CMK (cell line): ENCODE measurements at regions not wholly inside any gene's neighbourhood (a gene's known extent, or its start where the extent isn't known, plus 50 kb on each side); places are given as distances from the start of the nearest gene placed in this dataset.

Experiments
- DNase-seq: peaks from one replicate; pipeline ENCODE4 v3.0.0-alpha.2; 2010; ENCODE audit warnings: low read depth

GRCh38 chrX:79645749-79646148 is 278.6 kb upstream of the ITM2A start:
- DNase-seq, result no peak

GRCh38 chrX:79631526-79631925 is 264.4 kb upstream of the ITM2A start:
- no peak for DNase-seq

DNA sequence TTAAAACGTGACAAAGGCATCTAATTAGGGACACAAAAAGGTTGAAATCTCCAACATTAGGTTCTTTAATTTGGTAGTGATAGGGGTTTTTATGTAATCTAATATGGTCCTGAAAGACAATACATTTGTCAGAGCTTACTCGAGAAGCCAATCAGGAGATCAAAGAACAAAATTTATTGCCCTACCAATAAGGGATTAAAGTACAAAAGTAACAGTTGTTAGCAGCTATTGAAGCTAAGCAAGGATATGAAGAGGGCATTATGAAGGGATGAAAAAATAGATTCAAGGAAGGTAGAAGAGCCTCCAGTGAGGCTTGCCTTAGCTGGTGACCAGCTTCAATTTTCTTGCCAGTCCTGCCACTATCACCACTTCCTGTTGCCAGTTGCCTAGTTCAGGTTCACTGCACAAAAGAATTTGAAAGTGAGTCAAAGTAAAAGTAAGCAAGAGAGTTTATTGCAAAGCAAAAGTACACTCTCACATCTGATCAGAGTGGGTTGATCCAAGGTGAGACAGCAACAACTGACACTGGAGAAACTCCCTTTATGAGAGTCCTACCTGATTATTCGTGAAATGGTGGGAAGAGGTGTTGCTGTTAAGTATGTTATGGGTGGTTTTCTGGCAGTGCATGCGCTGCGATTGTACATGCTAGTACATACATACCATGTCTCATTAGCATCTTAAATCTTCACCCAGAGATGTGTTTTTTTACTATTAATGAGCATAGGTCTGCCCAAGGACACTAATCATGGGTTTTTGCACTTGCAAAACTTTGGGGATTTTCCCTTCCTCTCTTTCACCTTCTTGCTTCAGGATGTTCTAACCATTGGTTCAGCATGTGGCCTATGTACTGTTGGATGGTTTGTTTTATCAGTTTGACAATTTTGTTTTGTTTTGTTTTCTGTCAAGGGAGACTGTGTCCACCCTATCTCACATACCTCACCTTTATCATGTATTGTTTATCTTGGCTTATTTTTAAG is 263.2 kb upstream of the ITM2A start:
- DNase-seq, result no peak

GRCh38 chrX:79623098-79623762 is 256.1 kb upstream of the ITM2A start:
- no peak for DNase-seq

GRCh38 chrX:79618280-79618679 is 251.1 kb upstream of the ITM2A start:
- DNase-seq, result no peak

DNA sequence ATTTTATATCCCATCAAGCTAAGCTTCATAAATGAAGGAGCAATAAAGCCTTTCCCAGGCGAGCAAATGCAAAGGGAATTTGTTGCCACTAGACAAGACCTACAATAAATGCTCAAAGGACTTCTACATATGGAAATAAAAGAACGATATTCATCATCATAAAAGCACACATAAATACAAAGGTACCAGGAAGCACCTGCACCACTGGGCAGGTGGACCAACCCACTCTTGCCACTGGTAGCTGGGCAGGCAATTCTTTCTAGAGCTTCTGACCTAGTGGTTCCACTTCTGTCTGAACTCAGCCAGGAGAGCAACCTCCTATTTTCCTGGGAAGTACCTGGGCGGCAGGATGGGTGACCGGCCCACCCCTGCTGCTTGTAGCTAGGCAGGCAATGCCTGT is 237.2 kb upstream of the ITM2A start:
- DNase-seq, result no peak

- DNase-seq, result no peak
These were observed 234.4 kb upstream of the ITM2A start for GRCh38 chrX:79601341-79602131.

GRCh38 chrX:79592259-79592658 is 225.1 kb upstream of the ITM2A start:
- DNase-seq, result no peak

GRCh38 chrX:79588233-79588632 is 221.1 kb upstream of the ITM2A start:
- no peak for DNase-seq

DNA sequence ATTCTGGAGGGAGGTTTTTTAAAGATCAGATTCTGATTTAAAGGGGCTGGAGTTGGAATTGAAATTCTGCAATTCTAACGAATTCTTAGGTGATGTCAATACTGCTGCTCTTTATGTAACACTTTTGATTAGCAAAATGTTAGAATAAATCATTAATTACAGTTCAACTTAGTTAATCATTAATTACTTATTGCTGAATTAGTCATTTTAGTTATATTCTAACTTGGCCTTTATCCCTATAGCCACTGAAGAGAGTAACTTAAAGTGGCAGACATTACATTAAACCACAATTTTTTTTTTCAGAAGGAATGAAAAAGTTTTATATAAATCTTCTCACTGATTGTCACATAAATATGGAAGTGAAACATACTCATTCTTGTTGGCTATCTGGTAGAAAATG is 206.6 kb upstream of the ITM2A start:
- DNase-seq, result no peak

DNA sequence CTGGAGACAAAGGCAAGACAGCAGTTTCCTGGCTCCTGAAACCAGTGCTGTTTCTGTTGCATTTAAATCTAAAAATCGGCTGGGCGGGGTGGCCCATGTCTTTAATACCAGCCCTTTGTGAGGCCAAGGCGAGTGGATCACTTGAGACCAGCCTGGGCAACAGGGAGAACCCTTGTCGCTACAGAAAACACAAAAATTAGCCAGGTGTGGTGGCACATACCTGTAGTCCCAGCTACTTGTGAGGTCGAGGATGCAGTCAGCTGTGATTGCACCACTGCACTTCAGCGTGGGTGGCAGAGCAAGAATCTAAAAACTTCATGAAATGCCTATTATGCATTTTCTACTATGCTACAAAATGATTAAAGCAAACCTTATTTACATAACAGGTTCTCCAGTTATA is 205.4 kb upstream of the ITM2A start:
- DNase-seq, result no peak

DNA sequence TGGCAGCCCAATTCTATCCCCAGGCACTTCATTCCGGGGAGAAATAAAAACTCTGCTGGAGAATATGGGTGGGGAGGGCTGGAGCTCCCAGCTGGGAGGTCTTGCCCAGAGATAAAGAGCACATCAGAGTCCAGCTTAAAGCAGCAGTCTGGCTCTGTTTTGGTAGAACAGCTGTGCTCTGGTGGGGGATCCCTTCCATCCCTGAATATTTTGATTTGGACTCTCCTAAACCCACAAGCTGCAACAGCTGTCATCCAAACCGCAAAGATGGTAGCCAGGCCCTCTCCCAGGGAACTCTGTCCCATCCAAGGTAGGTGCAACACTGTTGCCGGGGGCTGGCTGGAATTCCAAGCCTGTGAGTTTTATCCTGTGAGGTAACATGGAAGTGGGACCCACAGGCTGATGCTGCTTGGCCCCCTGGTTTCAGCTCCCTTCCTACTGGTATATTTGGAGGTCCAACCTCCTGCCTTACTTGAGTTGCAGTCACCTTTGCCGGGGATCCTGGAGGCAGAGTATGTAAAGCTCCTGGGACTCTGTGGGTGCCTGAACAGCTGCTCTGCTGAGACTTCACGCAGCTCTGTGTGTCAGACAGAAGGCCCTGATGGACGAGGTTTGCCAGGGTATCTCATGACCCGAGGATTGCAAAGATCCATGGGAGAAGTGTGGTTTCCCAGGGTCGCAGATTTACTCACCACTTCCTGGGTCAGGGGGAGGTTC is 203.5 kb upstream of the ITM2A start:
- DNase-seq, result no peak

DNA sequence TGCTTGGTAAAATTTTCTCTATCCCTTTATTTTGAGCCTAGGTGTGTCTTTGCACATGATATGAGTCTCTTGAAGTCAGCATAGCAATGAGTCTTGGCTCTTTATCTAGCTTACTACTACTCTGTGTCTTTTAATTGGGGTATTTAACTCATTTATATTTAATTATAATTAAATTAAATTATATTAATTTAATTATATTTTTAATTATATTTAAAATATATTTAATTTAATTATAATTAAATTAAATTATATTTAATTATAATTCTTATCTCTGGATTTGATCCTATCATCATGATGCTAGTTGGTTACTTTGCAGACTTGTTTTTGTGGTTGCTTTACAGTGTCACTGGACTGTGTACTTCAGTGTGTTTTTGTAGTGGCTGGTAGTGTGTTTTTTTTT is 201.2 kb upstream of the ITM2A start:
- DNase-seq, result no peak

DNA sequence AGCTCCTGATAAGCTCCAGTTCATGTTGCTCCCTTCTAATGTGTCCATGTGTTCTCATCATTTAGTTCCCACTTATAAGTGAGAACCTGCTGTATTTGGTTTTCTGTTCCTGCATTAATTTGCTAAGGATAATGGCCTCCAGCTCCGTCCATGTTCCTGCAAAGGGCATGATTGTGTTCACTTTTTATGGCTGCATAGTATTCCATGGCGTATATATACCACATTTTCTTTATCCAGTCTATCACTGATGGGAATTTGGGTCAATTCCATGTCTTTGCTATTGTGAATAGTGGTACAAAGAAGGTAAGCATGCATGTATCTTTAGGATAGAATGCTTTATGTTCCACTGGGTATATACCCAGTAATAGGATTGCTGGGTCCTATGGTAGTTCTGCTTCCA is 197.2 kb upstream of the ITM2A start:
- DNase-seq, result no peak

GRCh38 chrX:79559290-79559689 is 192.2 kb upstream of the ITM2A start:
- no peak for DNase-seq

- no peak for DNase-seq
These were observed 190.1 kb upstream of the ITM2A start for GRCh38 chrX:79557212-79557611.

- DNase-seq, result no peak
These were observed 189.7 kb upstream of the ITM2A start for GRCh38 chrX:79556800-79557199.

GRCh38 chrX:79530310-79531108 is 163.4 kb upstream of the ITM2A start:
- DNase-seq, result no peak

GRCh38 chrX:79524642-79525041 is 157.5 kb upstream of the ITM2A start:
- DNase-seq, result no peak

GRCh38 chrX:79515529-79515928 is 148.4 kb upstream of the ITM2A start:
- no peak for DNase-seq

GRCh38 chrX:79511799-79512198 is 144.7 kb upstream of the ITM2A start:
- DNase-seq, result no peak
